H1 (cell line): ENCODE measurements at regions not wholly inside any gene's neighbourhood (a gene's known extent, or its start where the extent isn't known, plus 50 kb on each side); places are given as distances from the start of the nearest gene placed in this dataset.
A peak's percentile ranks its signal among the peaks of the same experiment; 100 is the strongest.

ENCODE experiments used
- CTCF ChIA-PET: fragments of 300-600 bp; sonication (Branson Sonifier 250); formaldehyde crosslinking; loops from one replicate; lab custom pipeline; 2021; ENCODE audit not compliant: partially characterized antibody; lab: Charles Lee
- POLR2A ChIA-PET: fragments of 300-600 bp; sonication (Branson Sonifier 250); formaldehyde crosslinking; loops from one replicate; lab custom pipeline; 2021; ENCODE audit warnings: inconsistent platforms; ENCODE audit not compliant: partially characterized antibody; lab: Charles Lee
- DNase-seq, 2 experiments: peaks; one replicate each; pipeline versions ENCODE4 v3.0.0 to v3.0.0-alpha.2; 2010 to 2022; ENCODE audit warnings: low spot score in 2 of 2, low read depth in 1 of 2, mixed read lengths in 1 of 2
- FAIRE-seq: peaks from 2 replicates; lab custom pipeline; 2011; peaks lifted over from hg19 to GRCh38; lab: Jason Lieb, UNC
- H2AFZ ChIP-seq: 2 replicates; pipeline ENCODE4 v1.8.1; 2012; ENCODE audit warnings: low read length, inconsistent platforms
- H2AK5ac ChIP-seq: 2 replicates; pipeline ENCODE4 v1.6.1; 2013; ENCODE audit warnings: low read depth, low read length
- H2BK120ac ChIP-seq: replicated peaks from 2 replicates; pipeline ENCODE3; 2013; ENCODE audit warnings: low read depth, low read length, inconsistent platforms
- H2BK12ac ChIP-seq: 2 replicates; pipeline ENCODE4 v1.6.1; 2013; ENCODE audit warnings: low read depth, low read length
- H2BK15ac ChIP-seq: 2 replicates; pipeline ENCODE4 v1.6.1; 2013; ENCODE audit warnings: low read length
- H2BK20ac ChIP-seq: 2 replicates; pipeline ENCODE4 v1.6.1; 2013; ENCODE audit warnings: low read length
- H2BK5ac ChIP-seq: 2 replicates; pipeline ENCODE4 v1.6.1; 2013; ENCODE audit warnings: low read depth, low read length
- H3K14ac ChIP-seq: 2 replicates; pipeline ENCODE4 v1.6.1; 2013; ENCODE audit warnings: inconsistent platforms; ENCODE audit not compliant: insufficient read length
- H3K18ac ChIP-seq: 2 replicates; pipeline ENCODE4 v1.6.1; 2013; ENCODE audit warnings: low read length; ENCODE audit errors: extremely low read depth
- H3K23ac ChIP-seq: 2 replicates; pipeline ENCODE4 v1.6.1; 2013; ENCODE audit warnings: inconsistent platforms; ENCODE audit not compliant: insufficient read length
- H3K23me2 ChIP-seq: 2 replicates; pipeline ENCODE4 v1.6.1; 2013; ENCODE audit warnings: low read depth, low read length
- H3K27ac ChIP-seq: 2 replicates; pipeline ENCODE4 v1.6.1; 2011; ENCODE audit warnings: low read depth, low read length, inconsistent platforms
- H3K27me3 ChIP-seq, 4 experiments: replicated peaks in 1 of 4; 1 replicate in 1 of 4; 2 replicates in 3 of 4; pipeline versions ENCODE4 v1.6.1 to v1.8.1; 2011 to 2013; ENCODE audit warnings: low read length in 3 of 4, mild to moderate bottlenecking in 3 of 4, inconsistent platforms in 2 of 4, mixed read lengths in 2 of 4, moderate library complexity in 1 of 4; ENCODE audit not compliant: control insufficient read depth in 3 of 4, insufficient read depth in 3 of 4; ENCODE audit errors: extremely low read depth in 1 of 4
- H3K36me3 ChIP-seq, 4 experiments: 2 replicates each; pipeline versions ENCODE4 v1.6.1 to v1.8.1; 2011 to 2013; ENCODE audit warnings: mild to moderate bottlenecking in 4 of 4, low read length in 3 of 4, moderate library complexity in 2 of 4, control low read depth in 1 of 4, inconsistent platforms in 1 of 4; ENCODE audit not compliant: insufficient read depth in 4 of 4, control insufficient read depth in 2 of 4
- H3K4ac ChIP-seq: replicated peaks from 2 replicates; pipeline ENCODE3; 2013; ENCODE audit warnings: low read length, low read depth, mixed read lengths, inconsistent platforms; ENCODE audit not compliant: insufficient read length
- H3K4me1 ChIP-seq, 4 experiments: replicated peaks in 1 of 4; 1 replicate in 1 of 4; 2 replicates in 3 of 4; pipeline versions ENCODE4 v1.6.1 to v1.8.1; 2011 to 2013; ENCODE audit warnings: low read length in 3 of 4, inconsistent platforms in 2 of 4, mixed read lengths in 1 of 4; ENCODE audit not compliant: insufficient read depth in 4 of 4, control insufficient read depth in 3 of 4
- H3K4me2 ChIP-seq, 2 experiments: 2 replicates each; pipeline versions ENCODE4 v1.6.1 to v1.8.1; 2011 to 2013; ENCODE audit warnings: low read depth in 2 of 2, low read length in 2 of 2, control low read depth in 1 of 2, inconsistent platforms in 1 of 2, mild to moderate bottlenecking in 1 of 2; ENCODE audit not compliant: insufficient read depth in 1 of 2
- H3K4me3 ChIP-seq, 4 experiments: fragments of 200-600, 300-600 bp in 1 of 4; sonication (generic), shearing (Covaris generic), sonication (Bioruptor Twin) in 1 of 4; 2 replicates each; pipeline versions ENCODE4 v1.5.1 to v1.8.1; 2011 to 2016; ENCODE audit warnings: low read length in 4 of 4, low read depth in 3 of 4, control low read depth in 2 of 4, inconsistent platforms in 2 of 4, mild to moderate bottlenecking in 2 of 4, mixed read lengths in 1 of 4, moderate library complexity in 1 of 4; ENCODE audit not compliant: insufficient read depth in 2 of 4; ENCODE audit errors: extremely low read depth in 1 of 4
- H3K56ac ChIP-seq: replicated peaks from 2 replicates; pipeline ENCODE3; 2013; ENCODE audit warnings: low read depth, mild to moderate bottlenecking, mixed read lengths, low read length, inconsistent platforms; ENCODE audit not compliant: insufficient read length
- H3K79me1 ChIP-seq: 2 replicates; pipeline ENCODE4 v1.6.1; 2013; ENCODE audit warnings: low read depth, low read length, control low read depth
- H3K79me2 ChIP-seq, 2 experiments: 2 replicates each; pipeline versions ENCODE4 v1.6.1 to v1.8.1; 2012 to 2013; ENCODE audit warnings: low read length in 2 of 2, mild to moderate bottlenecking in 2 of 2, inconsistent platforms in 1 of 2; ENCODE audit not compliant: insufficient read depth in 2 of 2, control insufficient read depth in 1 of 2
- H3K9ac ChIP-seq, 4 experiments: replicated peaks in 1 of 4; 1 replicate in 1 of 4; 2 replicates in 3 of 4; pipeline versions ENCODE4 v1.6.1 to v1.8.1; 2011 to 2013; ENCODE audit warnings: low read depth in 3 of 4, low read length in 3 of 4, control low read depth in 2 of 4, mild to moderate bottlenecking in 2 of 4, moderate library complexity in 2 of 4, inconsistent platforms in 1 of 4; ENCODE audit errors: extremely low read depth in 1 of 4
- H3K9me3 ChIP-seq, 2 experiments: 2 replicates each; pipeline versions ENCODE4 v1.6.1 to v1.8.1; 2012 to 2013; ENCODE audit warnings: mild to moderate bottlenecking in 2 of 2, moderate library complexity in 2 of 2, control low read depth in 1 of 2, inconsistent platforms in 1 of 2, low read depth in 1 of 2, low read length in 1 of 2, mixed read lengths in 1 of 2; ENCODE audit not compliant: insufficient read depth in 2 of 2
- H4K20me1 ChIP-seq, 2 experiments: replicated peaks in 1 of 2; 2 replicates each; pipeline versions ENCODE3 to v1.8.1; 2011 to 2013; ENCODE audit warnings: inconsistent platforms in 2 of 2, low read length in 2 of 2, mild to moderate bottlenecking in 1 of 2; ENCODE audit not compliant: insufficient read depth in 2 of 2, control insufficient read depth in 1 of 2
- H4K5ac ChIP-seq: 2 replicates; pipeline ENCODE4 v1.6.1; 2013; ENCODE audit warnings: low read length, low read depth, mixed read lengths, inconsistent platforms; ENCODE audit not compliant: insufficient read length
- H4K8ac ChIP-seq: 2 replicates; pipeline ENCODE4 v1.8.0; 2013; ENCODE audit warnings: mild to moderate bottlenecking, moderate library complexity, low read length, inconsistent platforms; ENCODE audit not compliant: insufficient read depth; ENCODE audit errors: extremely low read depth
- H4K91ac ChIP-seq: replicated peaks from 2 replicates; pipeline ENCODE3; 2013; ENCODE audit warnings: low read length, mixed read lengths, inconsistent platforms; ENCODE audit not compliant: insufficient read length
- BRCA1 ChIP-seq: IDR thresholded peaks from 2 replicates; pipeline ENCODE4 v1.6.1; 2012; ENCODE audit warnings: low read depth, low read length, improper control_type of control experiment
- CEBPB ChIP-seq: IDR thresholded peaks from 2 replicates; pipeline ENCODE4 v1.6.1; 2012; ENCODE audit warnings: low read depth, low read length
- CHD1 ChIP-seq: IDR thresholded peaks from 2 replicates; pipeline ENCODE4 v1.6.1; 2012; ENCODE audit warnings: low read depth, low read length, improper control_type of control experiment
- HDAC2 ChIP-seq, 2 experiments: fragments of 300-600 bp in 1 of 2; sonication (generic) in 1 of 2; IDR thresholded peaks; 2 replicates each; pipeline ENCODE4 v1.6.1; 2011 to 2012; ENCODE audit warnings: low read depth in 2 of 2, low read length in 2 of 2, mild to moderate bottlenecking in 2 of 2, moderate library complexity in 2 of 2, borderline replicate concordance in 1 of 2, inconsistent platforms in 1 of 2
- RXRA ChIP-seq: IDR thresholded peaks from 2 replicates; pipeline ENCODE4 v1.6.1; 2011; ENCODE audit warnings: low read depth, mild to moderate bottlenecking, low read length, moderate library complexity; ENCODE audit not compliant: insufficient read depth
- SP1 ChIP-seq: IDR thresholded peaks from 2 replicates; pipeline ENCODE4 v1.6.1; 2011; ENCODE audit warnings: low read depth, low read length
- SUZ12 ChIP-seq: fragments of 200-600 bp; sonication (generic); IDR thresholded peaks from 2 replicates; pipeline ENCODE4 v1.6.1; 2012; ENCODE audit warnings: mild to moderate bottlenecking, inconsistent platforms, low read length, moderate library complexity, mixed read lengths
- WGBS, 2 experiments: shearing (Covaris generic) in 1 of 2; methylation state at CpG; one replicate each; pipeline versions ENCODE4 v1.1.6 to v1.1.7; 2013 to 2015; ENCODE audit warnings: low lambda C conversion rate in 2 of 2, mixed read lengths in 2 of 2, inconsistent platforms in 1 of 2, low coverage in 1 of 2, missing lambda C conversion rate in 1 of 2; ENCODE audit not compliant: insufficient replicate concordance in 2 of 2, insufficient coverage in 1 of 2, insufficient read length in 1 of 2; ENCODE audit errors: extremely low coverage in 1 of 2, missing lambda C conversion rate in 1 of 2; 5-methylcytosine and 5-hydroxymethylcytosine counted together
- TF ChIP-seq, protein P1 (sequence below): IDR thresholded peaks from 2 replicates; pipeline ENCODE4 v1.6.1; 2012; ENCODE audit warnings: inconsistent platforms
- TF ChIP-seq, protein P2 (sequence below): IDR thresholded peaks from 2 replicates; pipeline ENCODE4 v1.6.1; 2011; ENCODE audit warnings: low read length, improper control_type of control experiment
- TF ChIP-seq, protein P3 (sequence below): IDR thresholded peaks from 2 replicates; pipeline ENCODE4 v1.6.1; 2012; ENCODE audit warnings: inconsistent platforms

DNA sequence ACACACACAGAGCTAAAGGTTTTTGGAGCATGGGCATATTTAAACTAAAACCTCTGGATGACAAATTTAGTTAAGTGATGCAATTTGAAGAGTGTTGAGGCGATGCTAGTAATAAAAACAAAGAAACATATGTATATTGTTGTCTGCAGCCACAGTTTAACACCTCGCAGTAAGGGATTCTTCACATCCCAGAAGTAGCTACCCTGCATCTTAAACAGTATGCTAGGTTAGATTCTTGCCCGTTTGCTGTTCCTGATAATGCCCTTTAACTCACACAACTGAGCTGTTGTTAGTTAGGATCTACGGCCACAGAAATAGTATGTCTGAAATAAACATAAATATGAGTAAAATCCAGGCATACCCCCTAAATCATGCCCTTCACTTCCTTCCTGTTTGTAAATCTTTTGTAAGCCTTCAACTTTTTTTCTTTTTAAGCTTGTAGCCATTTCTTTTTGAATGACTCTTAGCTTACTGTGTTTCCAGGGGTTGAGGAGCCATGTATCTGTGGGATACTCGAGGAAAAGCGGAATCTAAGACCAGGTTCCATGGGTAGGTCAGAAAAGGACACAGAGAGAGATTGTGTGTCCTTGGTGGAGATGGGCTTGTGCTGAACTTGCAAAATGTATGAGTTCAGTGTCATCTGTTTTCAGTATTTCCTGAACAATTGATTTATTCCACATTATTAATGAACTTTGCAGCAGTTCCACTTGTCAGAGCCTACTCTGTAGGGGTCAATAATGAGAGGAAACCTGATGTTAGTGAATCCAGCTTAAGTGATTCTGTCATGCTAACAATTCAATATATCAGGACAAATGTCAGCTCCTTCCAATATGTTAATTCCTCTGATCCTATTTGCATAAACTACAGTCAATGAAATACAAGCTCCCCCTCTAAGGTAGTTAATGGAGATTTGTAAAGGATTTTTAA, 349.6 kb downstream of the GPAT3 start:
- Histone ChIP-seq H3K9me3 (no peaks in the 10 kb centered on the region), H4K5ac (peak overlapping the region; percentile 24), H3K18ac (no peak overlapping the region), H3K79me1 (no peaks in the 10 kb centered on the region), H3K14ac (no peak overlapping the region), H3K79me2 (no peaks in the 10 kb centered on the region), H3K4me3 (no peak overlapping the region), H2BK20ac (no peak overlapping the region), H3K56ac (no peak overlapping the region), H3K27ac (no peak overlapping the region), H2AK5ac (no peak overlapping the region), H3K36me3 (no peaks in the 10 kb centered on the region), H3K9ac (no peak overlapping the region), H3K23me2 (no peaks in the 10 kb centered on the region), H3K27me3 (no peaks in the 10 kb centered on the region), H2BK15ac (no peak overlapping the region), H4K91ac (no peak overlapping the region), H3K4ac (no peak overlapping the region), H2BK5ac (no peak overlapping the region), H4K20me1 (no peaks in the 10 kb centered on the region), H3K23ac (no peak overlapping the region), H2BK12ac (no peak overlapping the region), H3K4me1 (peaks cover 0 to 7% (median 0%) of the 10 kb centered on the region in 4 experiments; a peak in 2 of 7 replicates), H4K8ac (no peak overlapping the region), H2AFZ (peak overlapping the region; percentile 73; the same call in 1 of the 2 replicates), H2BK120ac (no peak overlapping the region), H3K4me2 (no peak overlapping the region)
- no peak for FAIRE-seq
- ChIA-PET POLR2A (no interaction called here), CTCF (interaction anchor here (1.1 to 1.6 kb wide), 4 partner anchors 20 to 106 kb away, joined by 3 to 4 read pairs (median 3); no protein-coding TSS in a partner anchor)
- no peak for DNase-seq
- 86% methylated on average over 6 of the region's 6 CpGs; no CpG with 5 or more reads in 1 of the 2 experiments for WGBS, 2 experiments
- TF ChIP-seq, protein P1, sequence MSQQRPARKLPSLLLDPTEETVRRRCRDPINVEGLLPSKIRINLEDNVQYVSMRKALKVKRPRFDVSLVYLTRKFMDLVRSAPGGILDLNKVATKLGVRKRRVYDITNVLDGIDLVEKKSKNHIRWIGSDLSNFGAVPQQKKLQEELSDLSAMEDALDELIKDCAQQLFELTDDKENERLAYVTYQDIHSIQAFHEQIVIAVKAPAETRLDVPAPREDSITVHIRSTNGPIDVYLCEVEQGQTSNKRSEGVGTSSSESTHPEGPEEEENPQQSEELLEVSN: no peak
- TF ChIP-seq SUZ12 (no peak), SP1 (no peak), CHD1 (no peak), CEBPB (no peak), BRCA1 (no peak), HDAC2 (IDR thresholded peaks at IDR 0.05; ENCODE audit: borderline replicate concordance in 1 of 2, low read depth in 2 of 2, low read length in 2 of 2) (no peak), RXRA (no peak)
- TF ChIP-seq, protein P2, sequence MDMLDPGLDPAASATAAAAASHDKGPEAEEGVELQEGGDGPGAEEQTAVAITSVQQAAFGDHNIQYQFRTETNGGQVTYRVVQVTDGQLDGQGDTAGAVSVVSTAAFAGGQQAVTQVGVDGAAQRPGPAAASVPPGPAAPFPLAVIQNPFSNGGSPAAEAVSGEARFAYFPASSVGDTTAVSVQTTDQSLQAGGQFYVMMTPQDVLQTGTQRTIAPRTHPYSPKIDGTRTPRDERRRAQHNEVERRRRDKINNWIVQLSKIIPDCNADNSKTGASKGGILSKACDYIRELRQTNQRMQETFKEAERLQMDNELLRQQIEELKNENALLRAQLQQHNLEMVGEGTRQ: no peak
- TF ChIP-seq, protein P3, sequence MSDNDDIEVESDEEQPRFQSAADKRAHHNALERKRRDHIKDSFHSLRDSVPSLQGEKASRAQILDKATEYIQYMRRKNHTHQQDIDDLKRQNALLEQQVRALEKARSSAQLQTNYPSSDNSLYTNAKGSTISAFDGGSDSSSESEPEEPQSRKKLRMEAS: no peak
